C4-2B (cell line): ENCODE measurements at regions not wholly inside any gene's neighbourhood (a gene's known extent, or its start where the extent isn't known, plus 50 kb on each side); places are given as distances from the start of the nearest gene placed in this dataset.

Experiments
- ZFX ChIP-seq: fragments of 450-650 bp; IDR thresholded peaks from 2 replicates; pipeline ENCODE4 v1.6.1; 2017
- TF ChIP-seq, protein P1 (sequence below): fragments of 450-650 bp; conservative IDR thresholded peaks from 2 replicates; pipeline ENCODE4 v1.5.1; 2017; ENCODE audit warnings: mild to moderate bottlenecking

DNA sequence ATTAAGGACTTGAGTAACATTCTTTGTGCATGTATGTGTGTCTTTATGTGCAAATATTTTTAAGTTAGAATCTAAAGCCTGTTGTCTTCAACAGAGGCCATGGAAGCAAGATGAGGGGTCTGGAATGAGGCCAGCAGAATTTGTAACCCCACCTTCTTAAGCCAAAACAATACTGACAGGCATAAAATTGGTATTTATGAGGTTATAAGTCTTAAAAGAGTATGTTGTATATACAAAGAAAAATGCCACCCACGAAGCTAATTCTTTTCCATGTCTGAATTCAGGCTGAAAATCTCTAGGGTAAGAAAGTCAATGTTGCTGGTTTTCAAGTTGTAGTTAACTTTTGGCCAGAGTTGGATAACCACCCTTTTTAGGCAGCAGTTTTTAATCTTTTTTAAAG, 86.2 kb upstream of the TMTC1 start:
- TF ChIP-seq, protein P1, sequence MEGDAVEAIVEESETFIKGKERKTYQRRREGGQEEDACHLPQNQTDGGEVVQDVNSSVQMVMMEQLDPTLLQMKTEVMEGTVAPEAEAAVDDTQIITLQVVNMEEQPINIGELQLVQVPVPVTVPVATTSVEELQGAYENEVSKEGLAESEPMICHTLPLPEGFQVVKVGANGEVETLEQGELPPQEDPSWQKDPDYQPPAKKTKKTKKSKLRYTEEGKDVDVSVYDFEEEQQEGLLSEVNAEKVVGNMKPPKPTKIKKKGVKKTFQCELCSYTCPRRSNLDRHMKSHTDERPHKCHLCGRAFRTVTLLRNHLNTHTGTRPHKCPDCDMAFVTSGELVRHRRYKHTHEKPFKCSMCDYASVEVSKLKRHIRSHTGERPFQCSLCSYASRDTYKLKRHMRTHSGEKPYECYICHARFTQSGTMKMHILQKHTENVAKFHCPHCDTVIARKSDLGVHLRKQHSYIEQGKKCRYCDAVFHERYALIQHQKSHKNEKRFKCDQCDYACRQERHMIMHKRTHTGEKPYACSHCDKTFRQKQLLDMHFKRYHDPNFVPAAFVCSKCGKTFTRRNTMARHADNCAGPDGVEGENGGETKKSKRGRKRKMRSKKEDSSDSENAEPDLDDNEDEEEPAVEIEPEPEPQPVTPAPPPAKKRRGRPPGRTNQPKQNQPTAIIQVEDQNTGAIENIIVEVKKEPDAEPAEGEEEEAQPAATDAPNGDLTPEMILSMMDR: no peak
- TF ChIP-seq ZFX: no peak
